Caki2 (cell line): ENCODE measurements at regions not wholly inside any gene's neighbourhood (a gene's known extent, or its start where the extent isn't known, plus 50 kb on each side); places are given as distances from the start of the nearest gene placed in this dataset.

Experiments
- DNase-seq: peaks from one replicate; pipeline ENCODE4 v3.0.0-alpha.2; 2015; ENCODE audit warnings: low read depth
- in situ Hi-C: cut with HindIII; loops from 2 replicates; pipeline ENCODE4 v1.10.0; 2016; ENCODE audit warnings: low sequenced_read_pairs, low pct_unique_long_range_greater_than_20kb, mixed read lengths

DNA sequence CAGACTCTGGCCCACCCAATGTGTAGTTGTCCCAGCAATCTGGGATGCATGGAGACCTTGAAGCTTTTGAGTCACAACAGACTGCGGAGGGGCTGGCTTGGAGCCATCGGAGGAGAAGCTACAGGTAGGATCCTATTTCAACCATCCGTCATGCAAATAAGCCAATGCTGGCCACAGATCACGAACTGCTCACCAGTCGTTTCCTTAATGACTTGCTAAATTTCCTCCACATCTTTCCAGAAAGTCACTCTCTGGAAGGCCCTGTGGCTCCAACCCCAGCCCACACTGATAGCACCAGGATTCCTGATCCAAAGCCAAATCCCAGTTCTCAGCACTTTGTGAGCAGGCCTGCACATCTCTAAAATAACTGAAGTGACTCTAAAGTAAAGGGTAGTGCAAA, 321.3 kb downstream of the RAB28 start:
- in situ Hi-C loops = no loop called here
- DNase-seq = no peak

DNA sequence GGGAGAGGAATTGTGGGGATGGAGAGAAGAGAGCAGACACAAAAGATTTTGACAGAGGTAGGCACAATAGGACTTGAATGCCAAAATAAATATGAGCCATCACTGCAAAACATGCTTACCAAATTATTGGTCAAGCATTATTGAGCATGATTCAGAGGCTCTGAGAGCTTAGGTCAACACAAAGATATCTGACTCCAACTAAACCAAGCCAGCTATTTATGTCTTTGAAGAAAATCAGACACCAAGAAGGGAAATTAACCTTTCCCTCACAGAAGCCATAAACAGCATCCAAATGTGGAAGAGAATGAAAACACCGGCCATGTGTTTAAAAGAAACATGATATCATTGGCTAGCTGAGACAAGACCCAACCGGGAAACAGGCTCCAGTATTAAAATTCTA, 323.2 kb downstream of the RAB28 start:
- in situ Hi-C loops = no loop called here
- peak; percentile 26 for DNase-seq

DNA sequence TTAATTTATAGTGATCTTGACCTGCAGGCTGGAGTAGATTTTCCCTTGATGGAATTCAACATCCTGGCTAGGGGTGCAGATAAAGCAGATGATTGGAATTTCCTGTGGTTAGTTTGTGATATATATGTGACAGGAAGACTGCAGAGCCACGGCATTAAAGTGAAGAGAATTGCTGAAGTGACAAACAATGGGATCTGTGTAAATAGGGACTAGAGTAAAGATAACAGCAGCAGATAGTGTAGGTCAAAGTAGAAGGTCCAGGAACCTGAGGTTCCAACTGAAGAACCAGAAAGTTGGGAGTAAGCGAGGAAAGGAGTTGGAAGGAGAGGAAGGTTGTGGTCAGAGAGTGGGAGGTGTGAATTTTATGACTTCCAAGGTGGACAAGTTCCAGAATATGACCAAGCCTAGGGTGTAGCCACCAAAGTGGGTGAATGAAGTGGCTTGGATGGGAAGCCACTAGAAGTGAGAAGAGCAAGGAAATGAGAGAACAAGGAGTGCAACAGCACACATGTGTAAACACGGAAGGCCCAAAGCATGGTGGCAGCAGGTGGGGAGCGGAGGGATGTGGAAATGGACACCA, 325.0 kb downstream of the RAB28 start:
- in situ Hi-C loops = no loop called here
- no peak for DNase-seq

- in situ Hi-C loops = no loop called here
- no peak for DNase-seq
These were observed 332.9 kb downstream of the RAB28 start for GRCh38 chr4:13151194-13151593.

DNA sequence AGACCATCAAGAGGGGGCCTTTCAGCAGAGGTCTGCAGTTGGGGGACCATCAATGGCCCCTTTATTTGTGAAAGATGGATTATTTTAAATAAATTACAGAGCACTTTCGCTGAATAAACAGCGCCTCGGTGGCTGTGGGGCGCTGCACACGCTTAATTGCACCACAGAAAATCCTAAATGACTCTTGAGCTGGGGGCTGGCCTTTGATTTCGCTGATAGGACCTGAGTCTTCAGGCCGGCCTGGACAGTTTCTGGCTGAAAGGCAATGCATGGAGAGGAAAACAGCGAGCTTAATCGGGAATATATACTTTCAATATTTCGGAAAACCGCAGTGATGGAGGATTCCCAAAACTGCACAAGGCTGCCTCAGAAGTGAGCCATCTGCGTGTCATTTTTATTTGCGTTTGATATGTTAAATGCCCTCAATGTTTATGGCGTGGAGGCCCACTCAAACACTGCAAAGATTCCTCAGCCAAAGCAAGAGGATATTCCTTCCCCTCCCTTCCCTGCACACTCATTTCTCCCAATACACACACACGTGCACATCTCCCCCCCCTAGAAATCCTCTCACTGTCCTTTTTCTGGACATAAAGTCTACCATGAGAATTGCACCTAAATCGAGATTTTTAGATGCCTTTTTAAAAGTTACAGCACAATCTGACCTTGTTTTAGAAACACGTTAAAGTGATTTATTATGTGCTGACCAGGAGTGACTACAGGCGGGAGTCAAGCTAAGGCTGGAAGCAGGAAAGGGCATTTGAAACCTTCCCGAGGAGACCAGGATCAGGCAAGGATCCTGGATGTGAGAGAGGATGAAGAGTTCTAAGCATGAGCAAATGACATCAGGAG, 340.7 kb downstream of the RAB28 start:
- DNase-seq = no peak

GRCh38 chr4:13142726-13143125, 341.4 kb downstream of the RAB28 start:
- DNase-seq = no peak
- in situ Hi-C loops = no loop called here

More for the DNA sequence above, 340.7 kb downstream of the RAB28 start:
- in situ Hi-C loops = no loop called here

DNA sequence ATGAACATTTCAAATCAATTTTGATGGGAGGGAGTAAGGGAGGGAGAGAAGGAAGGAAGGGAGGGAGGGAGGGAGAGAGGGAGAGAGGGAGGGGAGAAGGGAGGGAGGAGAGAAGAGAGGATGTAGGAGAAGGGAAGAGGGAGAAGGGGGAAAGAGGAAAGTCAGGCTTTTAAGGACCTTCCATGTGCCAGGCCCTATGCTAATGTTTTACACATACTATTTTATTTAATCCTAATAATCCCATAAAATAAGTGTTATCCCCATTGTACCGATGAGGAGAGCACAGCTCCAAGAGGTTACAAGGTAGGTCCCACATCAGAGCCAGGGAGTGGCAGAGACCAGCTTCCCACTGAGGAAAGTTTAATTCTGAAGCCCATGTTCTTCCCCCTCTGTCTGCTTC, 341.9 kb downstream of the RAB28 start:
- DNase-seq = no peak
- in situ Hi-C loops = no loop called here

GRCh38 chr4:13137390-13137789, 346.8 kb downstream of the RAB28 start:
- in situ Hi-C loops = no loop called here
- DNase-seq = no peak

DNA sequence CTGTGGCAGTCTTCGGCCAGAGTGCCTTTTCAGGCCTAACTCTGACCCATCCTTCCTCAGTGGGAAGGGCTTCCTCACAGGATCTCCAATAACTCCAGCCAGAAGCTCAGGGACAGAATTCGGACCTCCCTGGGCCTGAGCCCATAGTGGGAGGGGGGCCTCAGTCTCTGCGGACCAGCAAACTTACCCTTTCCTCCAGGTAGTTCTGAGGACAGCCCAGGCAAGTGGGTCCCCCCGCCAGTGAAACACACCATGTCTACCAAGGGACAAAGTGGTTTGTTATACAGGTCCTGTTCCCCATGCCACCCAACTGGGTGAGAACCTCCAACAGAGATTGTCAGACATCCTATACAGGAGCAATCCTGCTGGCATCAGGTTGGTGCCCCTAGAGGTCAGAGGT, 350.4 kb downstream of the RAB28 start:
- in situ Hi-C loops = no loop called here
- no peak for DNase-seq

DNA sequence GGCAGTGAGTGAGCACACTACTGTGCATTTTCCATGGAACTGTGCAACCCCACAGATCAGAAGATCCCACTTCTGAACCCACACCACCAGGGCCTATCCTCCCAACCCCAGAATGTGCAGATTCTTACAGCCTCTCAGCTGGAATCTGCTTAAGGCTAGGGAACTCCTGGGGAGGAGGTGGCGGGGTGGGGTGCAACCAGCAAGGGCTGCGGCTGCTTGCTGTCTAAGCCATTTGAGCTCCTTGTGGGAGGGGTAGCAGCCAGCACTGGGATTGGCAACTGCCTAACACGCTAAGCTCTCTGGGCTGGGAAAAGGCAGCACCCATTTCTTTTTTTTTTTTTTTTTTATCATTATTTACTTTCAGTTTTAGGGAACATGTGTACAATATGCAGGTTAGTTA, 353.3 kb downstream of the RAB28 start:
- in situ Hi-C loops = no loop called here
- no peak for DNase-seq

DNA sequence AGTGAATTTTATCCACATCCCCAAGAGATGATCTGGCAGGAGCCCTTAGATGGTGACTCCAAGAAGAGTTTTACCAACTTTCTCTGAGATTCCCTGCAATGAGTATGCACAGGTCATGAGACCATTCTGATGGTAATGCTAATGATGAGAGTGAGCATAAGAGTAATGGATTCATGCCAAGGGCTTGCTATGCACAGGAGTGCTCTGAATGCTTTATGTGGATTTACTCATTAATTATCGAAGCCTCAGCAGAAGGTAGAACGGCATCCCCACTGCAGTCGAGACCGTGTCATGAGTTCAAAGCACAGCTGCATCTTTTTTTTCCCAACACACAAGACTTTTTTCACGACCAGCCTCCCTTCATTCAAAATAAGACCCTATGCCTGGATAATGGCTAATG, 355.0 kb downstream of the RAB28 start:
- in situ Hi-C loops = no loop called here
- no peak for DNase-seq

DNA sequence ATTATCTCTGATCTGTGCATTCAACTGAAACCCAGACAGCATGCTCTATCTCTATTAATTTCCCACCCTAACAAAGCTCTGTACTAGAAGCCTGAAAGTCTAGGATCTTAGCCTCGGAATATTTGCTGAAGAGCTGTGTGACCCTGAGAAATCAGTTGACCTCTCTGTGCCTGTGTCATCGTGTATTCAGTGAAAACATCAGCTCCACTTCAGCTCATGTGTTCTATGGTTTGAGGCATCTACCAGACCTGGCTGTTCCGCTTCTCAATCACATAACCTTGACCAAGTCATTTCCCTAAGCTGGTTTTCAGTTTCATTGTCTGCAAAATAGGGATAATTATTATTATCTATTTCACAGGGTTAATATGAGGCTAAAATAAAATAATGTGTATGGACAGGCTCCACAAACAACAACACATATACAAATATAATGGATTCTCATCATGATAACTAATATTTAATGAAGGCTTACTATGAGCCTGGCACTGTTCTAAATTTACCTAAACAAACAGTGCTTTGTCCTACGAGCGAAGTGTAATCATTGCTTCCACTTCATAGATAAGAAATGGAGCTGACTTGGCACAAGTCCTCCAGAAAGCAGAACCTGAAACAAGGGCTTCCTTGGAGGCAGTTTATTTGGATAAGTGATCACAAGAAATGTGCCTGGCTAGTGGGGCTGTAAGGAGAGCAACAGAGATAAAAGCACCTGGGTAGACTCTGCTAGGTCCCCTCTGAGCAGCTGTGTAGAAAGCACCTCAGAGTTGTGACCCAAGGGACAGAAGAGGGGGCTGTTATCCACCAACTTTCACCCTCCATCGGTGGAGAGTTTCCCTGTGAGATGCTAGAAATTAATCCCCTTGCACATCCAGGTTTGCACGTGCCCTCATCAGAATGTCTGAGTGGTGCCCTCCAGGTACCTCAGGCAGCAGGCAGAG, 356.9 kb downstream of the RAB28 start:
- no peak for DNase-seq
- in situ Hi-C loops = no loop called here

DNA sequence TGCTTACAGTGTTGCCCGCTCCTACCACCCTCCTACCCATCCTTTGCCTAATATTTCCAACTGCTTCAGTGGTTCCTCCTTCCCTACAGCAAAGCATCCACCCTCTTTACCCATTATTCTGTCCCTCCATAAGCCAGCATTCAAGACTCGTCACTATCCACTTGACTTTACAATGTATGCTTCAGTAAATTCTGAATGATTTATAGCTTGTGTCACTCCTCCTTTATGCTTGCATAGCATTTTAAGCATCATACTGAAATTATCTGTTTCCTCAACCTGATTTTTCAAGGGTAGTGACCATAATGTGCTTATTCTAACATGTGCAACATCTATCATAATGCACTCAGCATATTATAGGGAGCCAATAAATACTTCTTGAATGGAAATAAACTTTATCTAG, 365.5 kb downstream of the RAB28 start:
- in situ Hi-C loops = no loop called here
- DNase-seq = no peak

GRCh38 chr4:13117185-13117584, 367.0 kb downstream of the RAB28 start:
- no peak for DNase-seq
- in situ Hi-C loops = no loop called here

- in situ Hi-C loops = no loop called here
- no peak for DNase-seq
These were observed 372.1 kb downstream of the RAB28 start for GRCh38 chr4:13112030-13112429.

DNA sequence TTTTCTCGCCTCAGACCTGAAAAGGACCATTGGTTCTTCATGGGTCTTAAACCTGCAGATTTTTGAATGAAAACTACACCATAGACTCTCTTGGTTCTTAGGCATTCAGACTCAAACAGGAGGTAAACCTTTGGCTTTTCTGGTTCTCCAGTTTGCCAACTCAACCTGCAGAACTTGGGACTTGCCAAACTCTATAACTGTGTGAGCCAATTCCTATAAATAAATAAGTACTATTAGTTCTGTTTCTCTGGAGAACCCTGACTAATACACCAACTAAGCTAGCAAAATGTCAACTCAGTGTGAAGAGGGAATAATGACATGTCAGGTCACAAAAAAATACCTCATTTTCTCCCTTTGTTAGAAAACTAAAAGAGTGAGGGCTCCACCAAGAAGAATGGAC, 374.6 kb downstream of the RAB28 start:
- DNase-seq = no peak
- in situ Hi-C loops = no loop called here

- DNase-seq = no peak
- in situ Hi-C loops = no loop called here
These were observed 376.0 kb downstream of the RAB28 start for GRCh38 chr4:13108096-13108495.

DNA sequence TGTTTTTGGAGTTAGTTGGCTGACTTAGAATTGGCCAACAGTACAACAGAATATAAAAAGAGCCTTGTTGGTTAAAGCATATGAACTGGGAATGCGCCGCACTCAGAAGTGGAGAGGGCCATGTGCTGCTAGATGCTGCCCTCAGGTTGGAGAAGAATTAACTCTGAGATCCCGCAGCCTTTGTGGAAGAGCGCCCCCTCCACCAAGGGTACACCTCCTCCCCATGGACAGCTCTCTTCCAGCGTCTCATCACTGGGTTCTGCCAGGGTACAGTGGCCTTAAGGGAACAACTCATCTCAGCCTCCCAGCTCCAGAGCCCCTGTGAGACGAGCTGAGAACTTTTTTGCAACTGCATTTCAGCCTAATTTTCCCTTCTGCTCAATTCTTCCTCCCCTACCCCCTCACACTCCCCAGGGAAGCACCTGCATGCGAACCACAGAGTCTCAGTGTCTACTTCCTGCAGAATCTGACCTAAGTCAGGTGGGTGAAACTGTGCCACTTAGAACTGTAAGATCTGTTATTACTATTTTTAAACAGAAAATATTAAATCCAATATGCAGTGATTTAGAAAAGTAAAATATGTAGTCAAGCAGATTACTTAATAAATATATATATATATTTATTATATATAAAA, 380.6 kb downstream of the RAB28 start:
- DNase-seq = no peak
- in situ Hi-C loops = no loop called here
